Mesothelial cell of epicardium (in vitro differentiated cells): ENCODE measurements at regions not wholly inside any gene's neighbourhood (a gene's known extent, or its start where the extent isn't known, plus 50 kb on each side); places are given as distances from the start of the nearest gene placed in this dataset.

Experiments used
- DNase-seq, 2 experiments: peaks; one replicate each; pipeline ENCODE4 v3.0.0; 2021; ENCODE audit warnings: low spot score in 2 of 2; ENCODE audit not compliant: unreplicated experiment in 2 of 2
- H3K27ac Mint-ChIP-seq: 2 replicates; pipeline ENCODE4 v1.8.0; 2021; ENCODE audit warnings: mixed read lengths
- H3K27me3 Mint-ChIP-seq: 2 replicates; pipeline ENCODE4 v1.8.0; 2021; ENCODE audit warnings: low read depth, mixed read lengths
- H3K36me3 Mint-ChIP-seq: 2 replicates; pipeline ENCODE4 v1.8.0; 2021; ENCODE audit warnings: mixed read lengths
- H3K4me1 Mint-ChIP-seq: 2 replicates; pipeline ENCODE4 v1.8.0; 2021; ENCODE audit warnings: mixed read lengths
- H3K4me3 Mint-ChIP-seq: 2 replicates; pipeline ENCODE4 v1.8.0; 2021; ENCODE audit warnings: mild to moderate bottlenecking, moderate library complexity, mixed read lengths
- H3K9me3 Mint-ChIP-seq: 2 replicates; pipeline ENCODE4 v1.8.0; 2021; ENCODE audit warnings: mixed read lengths
- TF ChIP-seq, protein P1 (sequence below): fragments of 200-600 bp; sonication (generic); IDR thresholded peaks from one replicate; pipeline ENCODE4 v1.5.0; 2021; ENCODE audit warnings: antibody characterized with exemption; ENCODE audit not compliant: unreplicated experiment

DNA sequence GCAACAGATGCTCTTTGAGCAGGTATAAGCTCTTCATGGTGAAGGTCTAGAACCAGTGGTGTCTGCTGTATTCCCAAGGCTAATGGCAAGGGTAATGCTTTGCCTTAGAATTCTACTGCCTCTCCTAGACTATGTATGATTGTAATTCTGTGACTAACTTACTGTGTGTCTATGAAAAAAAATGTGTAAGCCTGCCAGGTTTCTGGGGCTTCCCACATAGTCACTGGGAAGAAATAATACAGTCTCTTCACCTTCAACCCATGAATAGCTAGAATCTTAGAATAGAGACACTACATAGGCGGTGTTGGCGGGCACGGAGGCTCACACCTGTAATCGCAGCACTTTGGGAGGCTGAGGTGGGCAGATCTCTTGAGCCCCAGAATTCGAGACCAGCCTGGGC is 84.1 kb downstream of the C11orf91 start:
- no peak overlapping the region for H3K27ac Mint-ChIP-seq
- H3K36me3 Mint-ChIP-seq = no peaks in the 10 kb centered on the region
- no peak overlapping the region for H3K4me3 Mint-ChIP-seq
- no peaks in the 10 kb centered on the region for H3K4me1 Mint-ChIP-seq
- no peaks in the 10 kb centered on the region for H3K9me3 Mint-ChIP-seq
- DNase-seq = no peak
- peaks cover 6% of the 10 kb centered on the region for H3K27me3 Mint-ChIP-seq
- TF ChIP-seq, protein P1, sequence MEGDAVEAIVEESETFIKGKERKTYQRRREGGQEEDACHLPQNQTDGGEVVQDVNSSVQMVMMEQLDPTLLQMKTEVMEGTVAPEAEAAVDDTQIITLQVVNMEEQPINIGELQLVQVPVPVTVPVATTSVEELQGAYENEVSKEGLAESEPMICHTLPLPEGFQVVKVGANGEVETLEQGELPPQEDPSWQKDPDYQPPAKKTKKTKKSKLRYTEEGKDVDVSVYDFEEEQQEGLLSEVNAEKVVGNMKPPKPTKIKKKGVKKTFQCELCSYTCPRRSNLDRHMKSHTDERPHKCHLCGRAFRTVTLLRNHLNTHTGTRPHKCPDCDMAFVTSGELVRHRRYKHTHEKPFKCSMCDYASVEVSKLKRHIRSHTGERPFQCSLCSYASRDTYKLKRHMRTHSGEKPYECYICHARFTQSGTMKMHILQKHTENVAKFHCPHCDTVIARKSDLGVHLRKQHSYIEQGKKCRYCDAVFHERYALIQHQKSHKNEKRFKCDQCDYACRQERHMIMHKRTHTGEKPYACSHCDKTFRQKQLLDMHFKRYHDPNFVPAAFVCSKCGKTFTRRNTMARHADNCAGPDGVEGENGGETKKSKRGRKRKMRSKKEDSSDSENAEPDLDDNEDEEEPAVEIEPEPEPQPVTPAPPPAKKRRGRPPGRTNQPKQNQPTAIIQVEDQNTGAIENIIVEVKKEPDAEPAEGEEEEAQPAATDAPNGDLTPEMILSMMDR = no peak

DNA sequence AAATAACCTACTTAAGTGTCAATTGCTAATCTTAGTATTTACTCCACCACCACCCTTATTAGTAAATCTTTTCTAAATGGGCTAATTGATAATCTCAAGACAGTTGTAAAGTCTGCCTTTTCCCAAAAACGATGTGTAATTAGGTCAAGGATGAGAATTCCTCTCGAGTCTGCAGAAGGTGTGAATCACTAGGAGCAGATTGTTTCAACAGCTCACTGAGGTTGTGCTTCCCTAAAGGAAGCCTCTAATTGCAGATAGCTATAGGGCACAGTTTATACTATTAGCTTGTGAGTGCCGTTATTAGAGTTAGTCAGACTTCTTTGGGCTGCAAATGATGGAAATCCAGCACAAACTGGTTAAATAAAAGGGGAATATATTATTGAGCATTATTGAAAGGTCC is 84.9 kb downstream of the C11orf91 start:
- no peak for DNase-seq
- Mint-ChIP-seq H3K27me3 (peaks cover 6% of the 10 kb centered on the region), H3K4me3 (no peak overlapping the region), H3K36me3 (no peaks in the 10 kb centered on the region), H3K27ac (no peak overlapping the region), H3K4me1 (no peaks in the 10 kb centered on the region), H3K9me3 (no peaks in the 10 kb centered on the region)
- TF ChIP-seq, protein P1 = no peak

DNA sequence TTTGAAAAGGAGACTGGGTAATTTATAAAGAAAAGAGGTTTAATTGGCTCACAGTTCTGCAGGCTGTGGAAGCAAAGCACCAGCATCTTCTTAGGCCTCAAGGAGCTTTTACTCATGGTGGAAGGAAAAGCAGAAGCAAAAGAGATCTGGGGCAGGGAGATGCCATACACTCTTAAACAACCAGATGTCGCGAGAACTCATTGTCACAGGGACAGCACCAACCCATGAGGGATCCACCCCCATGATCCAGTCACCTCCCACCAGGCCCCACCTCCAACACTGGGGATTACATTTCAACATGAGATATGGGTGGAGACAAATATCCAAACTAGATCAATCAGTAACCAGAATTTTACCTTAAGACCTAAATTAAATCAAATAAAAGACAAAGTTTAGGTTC is 87.2 kb downstream of the C11orf91 start:
- H3K27ac Mint-ChIP-seq = no peak overlapping the region
- TF ChIP-seq, protein P1 = no peak
- no peaks in the 10 kb centered on the region for H3K36me3 Mint-ChIP-seq
- no peak for DNase-seq
- H3K27me3 Mint-ChIP-seq = peaks cover 2% of the 10 kb centered on the region
- H3K4me1 Mint-ChIP-seq = no peaks in the 10 kb centered on the region
- H3K9me3 Mint-ChIP-seq = no peaks in the 10 kb centered on the region
- H3K4me3 Mint-ChIP-seq = no peak overlapping the region

DNA sequence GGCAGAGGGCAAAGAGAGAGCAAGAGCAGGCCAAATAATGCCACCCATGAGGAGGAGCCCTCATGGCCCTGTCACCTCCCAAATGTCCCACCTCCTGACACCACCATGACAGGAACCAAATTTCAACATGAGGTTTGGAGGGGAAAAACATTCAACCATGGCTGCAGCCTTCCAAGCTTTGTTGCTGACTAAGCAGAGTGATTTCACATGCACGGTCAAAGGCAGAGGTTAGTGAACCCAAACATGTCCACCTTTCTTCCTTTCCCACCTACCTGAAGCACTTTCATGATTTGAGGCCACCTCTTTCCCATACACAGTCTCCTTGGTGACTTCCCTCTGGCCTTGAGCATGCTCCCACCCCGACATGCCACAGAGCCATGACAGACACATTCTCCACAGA is 89.7 kb downstream of the C11orf91 start:
- Mint-ChIP-seq H3K4me3 (no peak overlapping the region), H3K9me3 (no peaks in the 10 kb centered on the region), H3K27me3 (no peaks in the 10 kb centered on the region), H3K4me1 (no peaks in the 10 kb centered on the region), H3K27ac (no peak overlapping the region), H3K36me3 (no peaks in the 10 kb centered on the region)
- TF ChIP-seq, protein P1 = no peak
- no peak for DNase-seq

DNA sequence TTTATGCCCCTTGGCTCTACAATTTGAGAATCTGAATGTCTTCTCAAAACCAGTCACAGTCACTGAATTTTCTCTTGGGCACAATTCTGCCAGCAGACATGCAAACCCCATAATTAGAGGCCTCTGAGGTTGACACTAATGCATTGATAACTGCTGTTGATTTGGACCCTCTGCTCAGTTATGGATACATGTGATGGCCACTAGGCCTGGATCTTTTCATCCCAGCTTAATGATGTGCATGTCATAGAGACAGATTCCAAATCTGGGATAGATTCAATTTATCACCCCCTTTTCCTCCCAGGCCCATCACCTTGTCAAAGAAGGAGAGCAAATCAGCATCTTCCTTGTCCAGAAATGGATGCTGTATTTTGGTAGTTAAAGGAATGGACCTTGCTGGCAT is 92.2 kb downstream of the C11orf91 start:
- Mint-ChIP-seq H3K36me3 (no peaks in the 10 kb centered on the region), H3K27ac (no peak overlapping the region), H3K27me3 (no peaks in the 10 kb centered on the region), H3K4me1 (no peaks in the 10 kb centered on the region), H3K4me3 (no peak overlapping the region), H3K9me3 (no peaks in the 10 kb centered on the region)
- no peak for DNase-seq
- TF ChIP-seq, protein P1 = no peak

DNA sequence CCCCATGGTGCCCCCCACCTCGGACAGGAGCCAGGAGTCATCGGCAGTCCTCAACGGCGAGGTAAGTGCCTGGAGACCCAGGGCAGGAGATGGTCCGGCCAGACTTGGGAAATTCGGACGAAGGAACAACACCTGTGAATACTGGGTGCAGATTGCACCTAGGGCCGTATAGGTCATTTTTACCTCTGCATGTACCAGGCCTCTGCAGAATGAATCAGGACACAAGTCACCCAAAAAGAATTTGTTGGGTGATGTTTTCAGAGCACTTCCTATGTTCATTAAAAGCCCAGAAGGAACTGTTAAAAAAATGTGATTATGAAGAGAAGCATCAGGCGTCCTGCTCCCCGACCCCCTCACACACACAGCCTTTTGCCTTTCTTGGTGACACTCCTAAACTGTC is 93.9 kb downstream of the C11orf91 start:
- Mint-ChIP-seq H3K36me3 (no peaks in the 10 kb centered on the region), H3K4me3 (no peak overlapping the region), H3K9me3 (no peaks in the 10 kb centered on the region), H3K27ac (no peak overlapping the region), H3K4me1 (no peaks in the 10 kb centered on the region), H3K27me3 (peaks cover 8% of the 10 kb centered on the region)
- DNase-seq = no peak
- TF ChIP-seq, protein P1 = no peak
